Upper lobe of left lung (tissue), 4 donors: ENCODE measurements at regions not wholly inside any gene's neighbourhood (a gene's known extent, or its start where the extent isn't known, plus 50 kb on each side); places are given as distances from the start of the nearest gene placed in this dataset.

Source experiments
- EP300 ChIP-seq, 4 donors: sonication (generic); formaldehyde crosslinking; IDR thresholded peaks; one replicate each; pipeline ENCODE4 v1.5.1; 2017; ENCODE audit warnings: antibody characterized with exemption in 4 of 4, control low read depth in 2 of 4
- POLR2A ChIP-seq, 4 donors: fragments of 450-650 bp; IDR thresholded peaks; one replicate each; pipeline ENCODE4 v1.5.1; 2016 to 2017; ENCODE audit warnings: antibody characterized with exemption in 4 of 4, mild to moderate bottlenecking in 2 of 4
- TF ChIP-seq, protein P1 (sequence below), 6 experiments: fragments of 450-650 bp in 4 of 6; fragments of 200-600 bp in 2 of 6; sonication (generic) in 2 of 6; IDR thresholded peaks; one replicate each; pipeline ENCODE4 v1.5.1; 2016 to 2019; ENCODE audit warnings: antibody characterized with exemption in 6 of 6

DNA sequence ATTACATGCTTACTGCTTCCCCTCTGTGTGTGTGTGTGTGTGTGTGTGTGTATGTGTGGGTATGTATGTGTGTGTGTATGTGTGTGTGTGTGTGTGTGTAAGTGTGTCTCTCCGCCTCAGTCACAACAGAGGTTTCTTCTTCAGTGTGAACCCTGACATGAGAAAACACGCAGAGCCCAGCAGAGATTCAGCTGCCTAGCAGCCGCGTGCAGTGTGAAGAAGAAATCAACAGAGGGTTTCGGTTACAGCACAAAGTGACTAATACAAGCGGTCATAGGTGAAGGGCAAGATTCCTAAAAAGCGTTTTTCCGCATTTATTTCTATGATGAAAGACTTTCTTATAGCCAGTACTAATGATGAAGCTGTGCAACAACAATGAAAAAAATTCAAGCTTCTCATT lies 55.3 kb upstream of the ZFP42 start:
- TF ChIP-seq, protein P1, sequence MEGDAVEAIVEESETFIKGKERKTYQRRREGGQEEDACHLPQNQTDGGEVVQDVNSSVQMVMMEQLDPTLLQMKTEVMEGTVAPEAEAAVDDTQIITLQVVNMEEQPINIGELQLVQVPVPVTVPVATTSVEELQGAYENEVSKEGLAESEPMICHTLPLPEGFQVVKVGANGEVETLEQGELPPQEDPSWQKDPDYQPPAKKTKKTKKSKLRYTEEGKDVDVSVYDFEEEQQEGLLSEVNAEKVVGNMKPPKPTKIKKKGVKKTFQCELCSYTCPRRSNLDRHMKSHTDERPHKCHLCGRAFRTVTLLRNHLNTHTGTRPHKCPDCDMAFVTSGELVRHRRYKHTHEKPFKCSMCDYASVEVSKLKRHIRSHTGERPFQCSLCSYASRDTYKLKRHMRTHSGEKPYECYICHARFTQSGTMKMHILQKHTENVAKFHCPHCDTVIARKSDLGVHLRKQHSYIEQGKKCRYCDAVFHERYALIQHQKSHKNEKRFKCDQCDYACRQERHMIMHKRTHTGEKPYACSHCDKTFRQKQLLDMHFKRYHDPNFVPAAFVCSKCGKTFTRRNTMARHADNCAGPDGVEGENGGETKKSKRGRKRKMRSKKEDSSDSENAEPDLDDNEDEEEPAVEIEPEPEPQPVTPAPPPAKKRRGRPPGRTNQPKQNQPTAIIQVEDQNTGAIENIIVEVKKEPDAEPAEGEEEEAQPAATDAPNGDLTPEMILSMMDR (IDR thresholded peaks at IDR 0.05): no peak
- TF ChIP-seq EP300 (IDR thresholded peaks at IDR 0.05): no peak
- no peak for TF ChIP-seq POLR2A (IDR thresholded peaks at IDR 0.05)
